Stomach smooth muscle (tissue), 2 donors: ENCODE measurements at regions not wholly inside any gene's neighbourhood (a gene's known extent, or its start where the extent isn't known, plus 50 kb on each side); places are given as distances from the start of the nearest gene placed in this dataset.

Experiments used
- H3K27ac ChIP-seq: one replicate; pipeline ENCODE4 v1.7.0; 2013; ENCODE audit warnings: mild to moderate bottlenecking, low read length, inconsistent platforms
- H3K27me3 ChIP-seq, 2 donors: one replicate each; pipeline ENCODE4 v1.7.0; 2013; ENCODE audit warnings: low read length in 2 of 2; ENCODE audit not compliant: insufficient read depth in 2 of 2, control insufficient read depth in 1 of 2
- H3K36me3 ChIP-seq, 2 donors: one replicate each; pipeline ENCODE4 v1.7.0; 2013; ENCODE audit warnings: low read length in 2 of 2; ENCODE audit not compliant: control insufficient read depth in 2 of 2, insufficient read depth in 2 of 2
- H3K4me1 ChIP-seq: one replicate; pipeline ENCODE4 v1.7.0; 2013; ENCODE audit warnings: low read length; ENCODE audit not compliant: control insufficient read depth, insufficient read depth
- H3K4me3 ChIP-seq, 2 donors: one replicate each; pipeline ENCODE4 v1.7.0; 2013; ENCODE audit warnings: low read length in 2 of 2
- H3K9ac ChIP-seq, 2 donors: one replicate each; pipeline ENCODE4 v1.7.0; 2013; ENCODE audit warnings: low read length in 2 of 2, mild to moderate bottlenecking in 1 of 2
- H3K9me3 ChIP-seq, 2 donors: one replicate each; pipeline ENCODE4 v1.7.0; 2013; ENCODE audit warnings: low read length in 2 of 2; ENCODE audit not compliant: control insufficient read depth in 2 of 2
- donor health status: healthy.
- donor health status: Pancreatic carcinoma.

GRCh38 chr1:87689487-87689886 is 360.8 kb downstream of the LMO4 start:
- H3K36me3 ChIP-seq: no peaks in the 10 kb centered on the region
- H3K27ac ChIP-seq: no peak overlapping the region
- H3K9ac ChIP-seq: no peak overlapping the region
- H3K4me1 ChIP-seq: peaks cover 17% of the 10 kb centered on the region
- no peaks in the 10 kb centered on the region for H3K9me3 ChIP-seq
- no peak overlapping the region for H3K4me3 ChIP-seq
- H3K27me3 ChIP-seq: no peaks in the 10 kb centered on the region

GRCh38 chr1:87696483-87696882 is 367.8 kb downstream of the LMO4 start:
- Histone ChIP-seq H3K9me3 (no peaks in the 10 kb centered on the region), H3K27ac (no peak overlapping the region), H3K27me3 (no peaks in the 10 kb centered on the region), H3K9ac (no peak overlapping the region), H3K4me1 (no peaks in the 10 kb centered on the region), H3K4me3 (no peak overlapping the region), H3K36me3 (no peaks in the 10 kb centered on the region)

- Histone ChIP-seq H3K4me1 (no peaks in the 10 kb centered on the region), H3K4me3 (no peak overlapping the region), H3K27ac (no peak overlapping the region), H3K9ac (no peak overlapping the region), H3K36me3 (no peaks in the 10 kb centered on the region), H3K9me3 (peaks cover 2 to 6% of the 10 kb centered on the region in 2 donors), H3K27me3 (no peaks in the 10 kb centered on the region)
These were observed 373.8 kb downstream of the LMO4 start for GRCh38 chr1:87702455-87702854.

GRCh38 chr1:87705233-87705632 is 376.6 kb downstream of the LMO4 start:
- Histone ChIP-seq H3K9ac (no peak overlapping the region), H3K4me1 (no peaks in the 10 kb centered on the region), H3K9me3 (peaks cover 2 to 6% of the 10 kb centered on the region in 2 donors), H3K4me3 (no peak overlapping the region), H3K36me3 (no peaks in the 10 kb centered on the region), H3K27me3 (no peaks in the 10 kb centered on the region), H3K27ac (no peak overlapping the region)

GRCh38 chr1:87706203-87706602 is 377.5 kb downstream of the LMO4 start:
- H3K27me3 ChIP-seq: no peaks in the 10 kb centered on the region
- H3K9ac ChIP-seq: no peak overlapping the region
- H3K9me3 ChIP-seq: peaks cover 2 to 6% of the 10 kb centered on the region in 2 donors
- no peaks in the 10 kb centered on the region for H3K36me3 ChIP-seq
- no peaks in the 10 kb centered on the region for H3K4me1 ChIP-seq
- H3K27ac ChIP-seq: no peak overlapping the region
- H3K4me3 ChIP-seq: no peak overlapping the region

GRCh38 chr1:87706779-87707228 is 378.1 kb downstream of the LMO4 start:
- H3K4me3 ChIP-seq: no peak overlapping the region
- H3K9me3 ChIP-seq: peaks cover 2 to 5% of the 10 kb centered on the region in 2 donors
- H3K27me3 ChIP-seq: no peaks in the 10 kb centered on the region
- H3K36me3 ChIP-seq: no peaks in the 10 kb centered on the region
- H3K9ac ChIP-seq: no peak overlapping the region
- H3K27ac ChIP-seq: no peak overlapping the region
- H3K4me1 ChIP-seq: no peaks in the 10 kb centered on the region

GRCh38 chr1:87707411-87707810 is 378.7 kb downstream of the LMO4 start:
- Histone ChIP-seq H3K27me3 (no peaks in the 10 kb centered on the region), H3K9ac (no peak overlapping the region), H3K27ac (no peak overlapping the region), H3K4me1 (no peaks in the 10 kb centered on the region), H3K9me3 (peaks cover 0 to 2% of the 10 kb centered on the region in 2 donors), H3K36me3 (no peaks in the 10 kb centered on the region), H3K4me3 (no peak overlapping the region)

- Histone ChIP-seq H3K36me3 (no peaks in the 10 kb centered on the region), H3K9ac (no peak overlapping the region), H3K27me3 (no peaks in the 10 kb centered on the region), H3K4me3 (no peak overlapping the region), H3K4me1 (no peaks in the 10 kb centered on the region), H3K9me3 (no peaks in the 10 kb centered on the region), H3K27ac (no peak overlapping the region)
These were observed 383.8 kb downstream of the LMO4 start for GRCh38 chr1:87712261-87713010.

- Histone ChIP-seq H3K9me3 (no peaks in the 10 kb centered on the region), H3K27ac (no peak overlapping the region), H3K4me3 (no peak overlapping the region), H3K27me3 (no peaks in the 10 kb centered on the region), H3K36me3 (no peaks in the 10 kb centered on the region), H3K9ac (no peak overlapping the region), H3K4me1 (no peaks in the 10 kb centered on the region)
These were observed 385.6 kb downstream of the LMO4 start for GRCh38 chr1:87714278-87714677.

- no peaks in the 10 kb centered on the region for H3K36me3 ChIP-seq
- no peaks in the 10 kb centered on the region for H3K27me3 ChIP-seq
- no peak overlapping the region for H3K4me3 ChIP-seq
- H3K9ac ChIP-seq: no peak overlapping the region
- no peaks in the 10 kb centered on the region for H3K9me3 ChIP-seq
- H3K4me1 ChIP-seq: no peaks in the 10 kb centered on the region
- H3K27ac ChIP-seq: no peak overlapping the region
These were observed 386.4 kb downstream of the LMO4 start for GRCh38 chr1:87715052-87715451.

GRCh38 chr1:87715471-87715870 is 386.8 kb downstream of the LMO4 start:
- Histone ChIP-seq H3K4me3 (no peak overlapping the region), H3K36me3 (no peaks in the 10 kb centered on the region), H3K9ac (no peak overlapping the region), H3K27ac (no peak overlapping the region), H3K9me3 (no peaks in the 10 kb centered on the region), H3K4me1 (no peaks in the 10 kb centered on the region), H3K27me3 (no peaks in the 10 kb centered on the region)
